Retinal pigment epithelial cell (primary cell): ENCODE measurements at regions not wholly inside any gene's neighbourhood (a gene's known extent, or its start where the extent isn't known, plus 50 kb on each side); places are given as distances from the start of the nearest gene placed in this dataset.

ENCODE experiments used
- DNase-seq: peaks from one replicate; pipeline ENCODE4 v3.0.0-alpha.2; 2010; ENCODE audit warnings: low read depth
- H3K4me3 ChIP-seq: 2 replicates; pipeline ENCODE4 v1.5.1; 2011; ENCODE audit warnings: mild to moderate bottlenecking, low read length, control low read depth, moderate library complexity
- TF ChIP-seq, protein P1 (sequence below): conservative IDR thresholded peaks from 2 replicates; pipeline ENCODE4 v1.5.1; 2011; ENCODE audit warnings: low read depth, low read length, control low read depth, inconsistent platforms

DNA sequence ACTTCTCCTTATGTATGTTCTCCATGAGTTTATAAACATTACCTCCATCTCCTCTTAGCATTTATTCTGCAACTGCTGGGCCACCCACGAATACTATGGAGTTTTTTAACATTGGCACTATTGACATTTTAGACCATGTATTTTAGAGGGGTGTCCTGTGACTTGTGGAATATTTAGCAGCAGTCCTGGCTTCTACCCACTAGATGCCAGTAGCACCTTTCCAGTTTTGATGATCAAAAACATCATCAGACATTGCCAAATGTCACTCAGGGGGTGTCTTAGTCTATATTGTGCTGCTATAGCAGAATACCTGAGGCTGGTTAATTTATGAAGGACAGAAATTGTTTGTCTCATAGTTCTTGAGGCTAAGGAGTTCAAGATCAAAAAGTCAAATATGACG lies 187.5 kb upstream of the RORB start:
- no peak for DNase-seq
- H3K4me3 ChIP-seq: no peak overlapping the region
- TF ChIP-seq, protein P1, sequence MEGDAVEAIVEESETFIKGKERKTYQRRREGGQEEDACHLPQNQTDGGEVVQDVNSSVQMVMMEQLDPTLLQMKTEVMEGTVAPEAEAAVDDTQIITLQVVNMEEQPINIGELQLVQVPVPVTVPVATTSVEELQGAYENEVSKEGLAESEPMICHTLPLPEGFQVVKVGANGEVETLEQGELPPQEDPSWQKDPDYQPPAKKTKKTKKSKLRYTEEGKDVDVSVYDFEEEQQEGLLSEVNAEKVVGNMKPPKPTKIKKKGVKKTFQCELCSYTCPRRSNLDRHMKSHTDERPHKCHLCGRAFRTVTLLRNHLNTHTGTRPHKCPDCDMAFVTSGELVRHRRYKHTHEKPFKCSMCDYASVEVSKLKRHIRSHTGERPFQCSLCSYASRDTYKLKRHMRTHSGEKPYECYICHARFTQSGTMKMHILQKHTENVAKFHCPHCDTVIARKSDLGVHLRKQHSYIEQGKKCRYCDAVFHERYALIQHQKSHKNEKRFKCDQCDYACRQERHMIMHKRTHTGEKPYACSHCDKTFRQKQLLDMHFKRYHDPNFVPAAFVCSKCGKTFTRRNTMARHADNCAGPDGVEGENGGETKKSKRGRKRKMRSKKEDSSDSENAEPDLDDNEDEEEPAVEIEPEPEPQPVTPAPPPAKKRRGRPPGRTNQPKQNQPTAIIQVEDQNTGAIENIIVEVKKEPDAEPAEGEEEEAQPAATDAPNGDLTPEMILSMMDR: no peak

DNA sequence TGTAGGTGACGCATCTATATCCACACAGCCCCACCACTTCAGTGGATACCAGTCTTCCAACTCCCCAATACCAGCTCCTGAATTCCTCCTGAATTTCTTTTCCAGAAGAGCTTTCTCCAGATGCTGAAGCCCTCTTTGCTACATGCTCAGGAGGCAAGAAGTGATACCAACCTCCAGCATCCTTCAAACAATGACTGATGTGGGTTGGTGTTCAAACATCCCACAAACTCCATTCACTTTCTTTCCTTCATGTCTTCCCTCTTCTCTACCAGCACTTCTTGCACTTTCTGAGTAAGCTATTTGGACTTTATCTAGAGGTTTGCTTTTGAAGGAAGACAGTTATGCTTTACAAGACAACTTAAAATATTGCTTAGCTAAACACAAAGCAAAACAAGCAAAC lies 179.9 kb upstream of the RORB start:
- DNase-seq: no peak
- TF ChIP-seq, protein P1: no peak
- no peak overlapping the region for H3K4me3 ChIP-seq

DNA sequence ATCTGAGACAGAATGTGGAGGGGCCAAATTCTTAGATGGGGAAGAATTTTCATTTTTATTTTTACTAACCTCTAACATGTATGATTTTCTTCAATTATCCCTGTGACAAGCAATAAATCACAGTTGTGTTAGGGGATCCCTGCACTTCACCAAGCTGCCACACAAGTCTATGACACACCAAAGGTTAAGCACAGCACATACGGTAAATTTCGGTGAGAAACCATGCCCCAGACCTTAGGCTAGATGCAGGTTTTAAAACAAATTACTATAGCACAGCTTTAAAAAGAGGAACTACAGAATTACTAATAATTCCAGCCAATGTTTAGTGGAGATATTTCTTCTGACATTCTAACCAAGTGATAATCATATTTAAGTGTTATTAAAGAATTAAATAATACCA lies 175.7 kb upstream of the RORB start:
- TF ChIP-seq, protein P1: no peak
- H3K4me3 ChIP-seq: no peak overlapping the region
- no peak for DNase-seq

DNA sequence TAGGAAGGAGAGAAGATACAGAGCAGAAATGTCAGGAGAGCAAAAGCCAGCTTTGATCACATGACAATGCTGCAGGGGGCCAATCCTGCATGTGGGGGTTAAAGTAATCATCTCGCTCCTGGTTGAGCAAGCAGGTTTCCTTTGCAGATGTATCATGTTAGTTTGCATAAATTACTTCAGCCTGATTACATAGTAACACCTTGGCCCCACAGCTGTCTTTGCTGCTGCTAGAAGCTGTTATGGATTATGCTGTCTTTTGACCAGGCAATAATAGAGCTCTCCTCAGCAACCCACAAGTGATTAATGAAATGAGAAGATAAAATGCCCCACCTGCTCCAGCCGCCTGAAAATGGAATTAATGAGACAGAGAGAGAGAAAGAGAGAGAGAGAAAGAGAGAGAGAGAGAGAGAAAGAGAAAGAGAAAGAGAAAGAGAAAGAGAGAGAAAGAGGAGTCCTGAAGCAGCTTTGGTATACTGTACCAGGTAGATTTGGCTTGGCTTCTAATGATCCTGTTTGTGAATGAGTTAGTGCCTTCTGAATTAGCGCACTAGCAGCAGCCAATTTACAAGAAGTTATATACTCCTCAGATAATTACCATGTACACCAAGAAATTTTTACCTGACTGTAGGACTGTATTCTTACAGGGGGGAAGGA lies 174.3 kb upstream of the RORB start:
- H3K4me3 ChIP-seq: no peak overlapping the region
- DNase-seq: no peak
- TF ChIP-seq, protein P1: no peak

DNA sequence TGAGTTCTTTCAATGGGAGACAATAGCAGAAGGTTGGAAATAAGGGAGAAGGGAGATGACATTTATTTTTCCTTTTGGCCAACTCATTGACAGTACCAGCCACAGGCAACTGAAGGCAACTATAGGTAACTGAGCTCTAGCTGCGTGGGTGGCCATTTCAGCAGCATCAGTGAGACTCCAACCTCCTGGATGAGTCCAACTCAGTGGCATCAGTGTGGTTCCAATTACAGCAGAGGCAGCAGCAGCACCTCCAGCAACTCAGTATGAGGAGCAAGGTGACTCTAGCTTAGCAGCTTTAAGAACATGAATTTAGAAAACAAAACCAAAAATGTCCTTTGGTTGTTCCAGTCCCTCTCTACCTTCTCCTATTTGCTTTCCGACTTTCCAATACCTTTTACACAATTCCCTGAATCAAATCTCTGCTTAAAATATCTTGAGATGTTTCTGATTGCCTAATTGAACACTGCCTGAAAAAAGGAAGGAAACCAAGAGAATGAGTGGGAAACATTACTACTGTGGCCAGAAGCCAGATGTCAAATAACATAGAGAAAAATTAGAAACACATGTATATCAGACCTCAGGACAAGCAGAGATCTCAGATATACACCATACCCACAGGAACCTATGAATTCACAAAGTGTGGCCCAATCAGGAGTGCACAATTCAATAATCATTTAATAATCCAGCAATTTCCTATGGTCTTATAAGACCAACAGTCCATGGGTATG lies 166.5 kb upstream of the RORB start:
- TF ChIP-seq, protein P1: no peak
- H3K4me3 ChIP-seq: no peak overlapping the region
- no peak for DNase-seq

DNA sequence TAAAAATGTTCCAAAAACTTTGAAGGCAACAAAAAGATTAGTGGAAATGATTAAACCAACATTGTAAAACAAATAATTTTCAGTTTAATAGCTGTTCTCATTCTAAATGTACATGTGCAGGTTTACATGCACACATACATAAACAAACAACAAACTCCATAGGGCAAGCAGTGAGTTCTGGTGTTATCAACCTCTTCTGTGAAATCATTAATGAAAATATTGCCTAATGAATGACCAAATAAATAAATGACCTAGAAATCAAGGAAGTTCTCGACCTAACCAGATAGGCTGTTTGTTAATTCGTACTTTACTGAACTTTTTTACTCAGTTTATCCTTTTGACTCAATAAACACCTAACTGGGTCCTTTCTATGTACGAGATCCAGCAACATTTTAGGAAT lies 165.5 kb upstream of the RORB start:
- no peak overlapping the region for H3K4me3 ChIP-seq
- TF ChIP-seq, protein P1: no peak
- no peak for DNase-seq
